Stimulated activated CD4-positive, alpha-beta T cell treated with anti-CD3 and anti-CD28 coated beads, Interleukin-4, amount 100 ng/mL, for 4 hours (primary cell): ENCODE measurements at regions not wholly inside any gene's neighbourhood (a gene's known extent, or its start where the extent isn't known, plus 50 kb on each side); places are given as distances from the start of the nearest gene placed in this dataset.

Experiments used
- DNase-seq, 2 experiments: peaks; one replicate each; pipeline ENCODE4 v3.0.0-alpha.2; 2020

GRCh38 chr6:164911151-164911550 lies 398.3 kb downstream of the C6orf118 start:
- no peak for DNase-seq

- DNase-seq = no peak
Measured at GRCh38 chr6:164906766-164907165, 402.6 kb downstream of the C6orf118 start.

- DNase-seq = no peak
Measured at GRCh38 chr6:164905311-164905710, 404.1 kb downstream of the C6orf118 start.

GRCh38 chr6:164898412-164898811 lies 411.0 kb downstream of the C6orf118 start:
- no peak for DNase-seq

- no peak for DNase-seq
Measured at GRCh38 chr6:164897523-164898235, 411.7 kb downstream of the C6orf118 start.

- DNase-seq = no peak
Measured at GRCh38 chr6:164889980-164890379, 419.4 kb downstream of the C6orf118 start.

- no peak for DNase-seq
Measured at GRCh38 chr6:164887660-164888059, 421.7 kb downstream of the C6orf118 start.

- no peak for DNase-seq
Measured at GRCh38 chr6:164882236-164882635, 427.2 kb downstream of the C6orf118 start.

- no peak for DNase-seq
Measured at GRCh38 chr6:164871783-164872182, 437.6 kb downstream of the C6orf118 start.

- DNase-seq = no peak
Measured at GRCh38 chr6:164870164-164870563, 439.2 kb downstream of the C6orf118 start.

GRCh38 chr6:164861967-164862366 lies 447.4 kb downstream of the C6orf118 start:
- DNase-seq = no peak

- DNase-seq = no peak
Measured at GRCh38 chr6:164859816-164860215, 449.6 kb downstream of the C6orf118 start.

- DNase-seq = no peak
Measured at GRCh38 chr6:164856138-164856537, 453.3 kb downstream of the C6orf118 start.

- DNase-seq = no peak
Measured at GRCh38 chr6:164855281-164855680, 454.1 kb downstream of the C6orf118 start.

GRCh38 chr6:164854526-164854925 lies 454.9 kb downstream of the C6orf118 start:
- DNase-seq = no peak

- no peak for DNase-seq
Measured at GRCh38 chr6:164845773-164846172, 463.6 kb downstream of the C6orf118 start.

GRCh38 chr6:164842085-164842484 lies 467.3 kb downstream of the C6orf118 start:
- no peak for DNase-seq

- no peak for DNase-seq
Measured at GRCh38 chr6:164838068-164838615, 471.3 kb downstream of the C6orf118 start.

- DNase-seq = no peak
Measured at GRCh38 chr6:164836486-164836885, 472.9 kb downstream of the C6orf118 start.

GRCh38 chr6:164832410-164832809 lies 477.0 kb downstream of the C6orf118 start:
- DNase-seq = no peak

GRCh38 chr6:164827537-164827936 lies 481.9 kb downstream of the C6orf118 start:
- no peak for DNase-seq

GRCh38 chr6:164826831-164827468 lies 482.5 kb downstream of the C6orf118 start:
- DNase-seq = no peak

- no peak for DNase-seq
Measured at GRCh38 chr6:164825386-164825785, 484.0 kb downstream of the C6orf118 start.

GRCh38 chr6:164817662-164818061 lies 491.7 kb downstream of the C6orf118 start:
- no peak for DNase-seq
